Uterus (tissue), 3 donors: ENCODE measurements at regions not wholly inside any gene's neighbourhood (a gene's known extent, or its start where the extent isn't known, plus 50 kb on each side); places are given as distances from the start of the nearest gene placed in this dataset.

ENCODE experiments used
- DNase-seq, 2 donors: peaks; one replicate each; pipeline ENCODE4 v3.0.0-alpha.2; 2019 to 2020
- H3K27ac ChIP-seq, 2 donors: fragments of 200-600 bp; sonication (generic); 1 replicate in 1 of 2; 2 replicates in 1 of 2; pipeline ENCODE4 v1.5.1; 2016 to 2018
- H3K27me3 ChIP-seq, 2 donors: fragments of 200-600 bp; sonication (generic); one replicate each; pipeline ENCODE4 v1.5.1; 2018 to 2019; ENCODE audit warnings: control low read depth in 1 of 2
- H3K36me3 ChIP-seq, 2 donors: fragments of 200-600 bp; sonication (generic); one replicate each; pipeline ENCODE4 v1.5.1; 2019; ENCODE audit warnings: control low read depth in 1 of 2
- H3K4me1 ChIP-seq, 2 donors: fragments of 200-600 bp; sonication (generic); one replicate each; pipeline ENCODE4 v1.5.1; 2018 to 2019; ENCODE audit warnings: control low read depth in 1 of 2
- H3K4me3 ChIP-seq, 2 donors: fragments of 200-600 bp; sonication (generic); 1 replicate in 1 of 2; 2 replicates in 1 of 2; pipeline ENCODE4 v1.5.1; 2018 to 2019; ENCODE audit warnings: mild to moderate bottlenecking in 1 of 2
- H3K9me3 ChIP-seq, 2 donors: fragments of 200-600 bp; sonication (generic); one replicate each; pipeline ENCODE4 v1.5.1; 2019; ENCODE audit warnings: control low read depth in 1 of 2
- CTCF ChIP-seq, 4 experiments: fragments of 200-600 bp in 2 of 4; fragments of 450-650 bp in 2 of 4; sonication (generic) in 2 of 4; IDR thresholded peaks; one replicate each; pipeline ENCODE4 v1.5.1; 2016 to 2019; ENCODE audit warnings: antibody characterized with exemption in 4 of 4, mild to moderate bottlenecking in 2 of 4, moderate library complexity in 1 of 4
- POLR2A ChIP-seq, 2 donors: fragments of 450-650 bp; IDR thresholded peaks; one replicate each; pipeline ENCODE4 v1.6.1; 2016; ENCODE audit warnings: antibody characterized with exemption in 2 of 2, mild to moderate bottlenecking in 1 of 2, moderate library complexity in 1 of 2
- intact Hi-C: fragments of 100-400 bp; cut with DNase I; formaldehyde crosslinking; loops from one replicate; pipeline ENCODE4 v1.15.1; 2023; ENCODE audit warnings: low total_unique reads
- donor health status: DM: yes; HTN: yes; CAD: no.

GRCh38 chr12:77202457-77203060, 137.2 kb upstream of the E2F7 start:
- Histone ChIP-seq H3K27ac (no peak overlapping the region), H3K36me3 (no peaks in the 10 kb centered on the region), H3K9me3 (no peaks in the 10 kb centered on the region), H3K4me1 (no peaks in the 10 kb centered on the region), H3K27me3 (no peaks in the 10 kb centered on the region), H3K4me3 (no peak overlapping the region)
- intact Hi-C loops: no loop called here
- no peak for DNase-seq
- TF ChIP-seq POLR2A (IDR thresholded peaks at IDR 0.05) (no peak), CTCF (IDR thresholded peaks at IDR 0.05) (no peak)

DNA sequence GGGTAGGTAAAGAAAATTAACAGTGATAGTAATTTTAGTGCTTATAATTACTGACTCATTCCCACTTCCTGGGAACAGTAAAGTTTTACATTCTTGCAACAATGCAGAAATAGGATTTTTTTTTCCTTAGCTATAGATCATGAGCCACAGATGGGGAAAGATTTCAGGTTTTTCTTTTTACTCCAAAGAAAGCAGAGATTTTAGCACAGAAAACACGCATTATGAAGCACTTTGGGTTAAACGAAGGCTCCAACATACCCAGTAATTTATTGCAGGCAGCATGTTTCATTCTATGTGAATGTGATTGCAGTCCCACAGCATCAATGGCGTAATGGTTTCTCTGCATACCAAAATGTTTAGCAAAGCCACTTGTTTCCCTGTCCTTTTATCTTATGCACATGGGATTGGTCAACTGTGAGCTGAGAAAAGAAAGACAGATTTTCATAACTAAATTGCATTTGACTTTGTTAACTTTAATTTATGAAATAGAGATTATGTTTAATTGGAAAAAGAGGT, 124.6 kb upstream of the E2F7 start:
- TF ChIP-seq POLR2A (IDR thresholded peaks at IDR 0.05) (no peak), CTCF (IDR thresholded peaks at IDR 0.05) (no peak)
- no peaks in the 10 kb centered on the region for H3K9me3 ChIP-seq
- DNase-seq: no peak
- no peaks in the 10 kb centered on the region for H3K27me3 ChIP-seq
- no peaks in the 10 kb centered on the region for H3K4me1 ChIP-seq
- H3K27ac ChIP-seq: no peak overlapping the region
- intact Hi-C loops: no loop called here
- no peak overlapping the region for H3K4me3 ChIP-seq
- H3K36me3 ChIP-seq: no peaks in the 10 kb centered on the region

GRCh38 chr12:77189458-77189857, 124.1 kb upstream of the E2F7 start:
- Histone ChIP-seq H3K36me3 (no peaks in the 10 kb centered on the region), H3K4me1 (no peaks in the 10 kb centered on the region), H3K27ac (no peak overlapping the region), H3K4me3 (no peak overlapping the region), H3K9me3 (no peaks in the 10 kb centered on the region), H3K27me3 (no peaks in the 10 kb centered on the region)
- intact Hi-C loops: no loop called here
- no peak for DNase-seq
- TF ChIP-seq CTCF (IDR thresholded peaks at IDR 0.05) (no peak), POLR2A (IDR thresholded peaks at IDR 0.05) (no peak)

GRCh38 chr12:77179515-77179914, 114.1 kb upstream of the E2F7 start:
- DNase-seq: no peak
- Histone ChIP-seq H3K27me3 (no peaks in the 10 kb centered on the region), H3K4me3 (no peak overlapping the region), H3K4me1 (no peaks in the 10 kb centered on the region), H3K27ac (no peak overlapping the region), H3K9me3 (no peaks in the 10 kb centered on the region), H3K36me3 (no peaks in the 10 kb centered on the region)
- TF ChIP-seq POLR2A (IDR thresholded peaks at IDR 0.05): no peak
- TF ChIP-seq CTCF (IDR thresholded peaks at IDR 0.05): no peak
- intact Hi-C loops: no loop called here

DNA sequence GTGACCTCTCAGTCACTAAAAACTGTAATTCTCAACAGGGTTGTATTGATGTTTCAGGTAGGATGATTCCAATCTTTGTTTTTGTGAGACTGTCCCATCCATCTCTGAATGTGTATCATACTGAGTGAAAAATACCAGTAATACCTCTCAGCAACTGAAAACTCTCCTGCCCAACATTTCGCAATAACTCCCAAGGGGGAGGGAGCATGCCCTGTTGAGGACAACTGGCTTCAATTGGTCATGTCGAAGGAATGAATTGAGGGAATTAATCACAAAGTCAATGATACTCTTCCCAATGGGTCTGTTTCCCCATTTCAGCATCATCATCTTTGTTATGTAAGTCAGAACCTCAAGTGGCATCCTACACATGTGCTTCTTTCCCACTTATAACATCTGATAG, 102.4 kb upstream of the E2F7 start:
- no peak for DNase-seq
- H3K4me3 ChIP-seq: no peak overlapping the region
- no peak overlapping the region for H3K27ac ChIP-seq
- no peaks in the 10 kb centered on the region for H3K27me3 ChIP-seq
- no peaks in the 10 kb centered on the region for H3K36me3 ChIP-seq
- intact Hi-C loops: no loop called here
- no peaks in the 10 kb centered on the region for H3K4me1 ChIP-seq
- no peaks in the 10 kb centered on the region for H3K9me3 ChIP-seq
- TF ChIP-seq POLR2A (IDR thresholded peaks at IDR 0.05) (no peak), CTCF (IDR thresholded peaks at IDR 0.05) (no peak)
